ENCODE measurements at regions not wholly inside any gene's neighbourhood (a gene's known extent, or its start where the extent isn't known, plus 50 kb on each side); places are given as distances from the start of the nearest gene placed in this dataset.

GRCh38 chr4:126742885-126743284, 889.9 kb upstream of the INTU start:
- Histone ChIP-seq H3K4me1 (peaks cover 0 to 4% (median 0%) of the 10 kb centered on the region in 3 donors), H3K4me3 (no peak overlapping the region), H3K27ac (no peak overlapping the region), H3K9me3 (peaks cover 0 to 6% (median 0%) of the 10 kb centered on the region in 3 donors), H3K27me3 (no peaks in the 10 kb centered on the region), H3K36me3 (no peaks in the 10 kb centered on the region)
- TF ChIP-seq POLR2AphosphoS5 (IDR thresholded peaks at IDR 0.05), result no peak
- no peak for TF ChIP-seq POLR2A (IDR thresholded peaks at IDR 0.05)
- no peak for TF ChIP-seq CTCF (IDR thresholded peaks at IDR 0.05)
- TF ChIP-seq EP300 (IDR thresholded peaks at IDR 0.05), result no peak
- 100% methylated on average over 1 of the region's 1 CpG for WGBS, 2 donors (ENCODE audit: low coverage in 1 of 2)
- no peak for ATAC-seq

- H3K4me3 ChIP-seq, result no peak overlapping the region
- H3K27me3 ChIP-seq, result no peaks in the 10 kb centered on the region
- WGBS, 2 donors (ENCODE audit: low coverage in 1 of 2), result 74 to 91% methylated on average over 3 of the region's 3 CpGs
- H3K9me3 ChIP-seq, result peaks cover 0 to 6% (median 0%) of the 10 kb centered on the region in 3 donors
- TF ChIP-seq POLR2A (IDR thresholded peaks at IDR 0.05) (no peak), POLR2AphosphoS5 (IDR thresholded peaks at IDR 0.05) (no peak), EP300 (IDR thresholded peaks at IDR 0.05) (no peak), CTCF (IDR thresholded peaks at IDR 0.05) (no peak)
- no peak for ATAC-seq
- no peak overlapping the region for H3K27ac ChIP-seq
- H3K36me3 ChIP-seq, result no peaks in the 10 kb centered on the region
- no peaks in the 10 kb centered on the region for H3K4me1 ChIP-seq
These were observed 884.0 kb upstream of the INTU start for GRCh38 chr4:126748736-126749135.

GRCh38 chr4:126750723-126751122, 882.0 kb upstream of the INTU start:
- H3K36me3 ChIP-seq, result no peaks in the 10 kb centered on the region
- WGBS, 2 donors (ENCODE audit: low coverage in 1 of 2), result 24 to 28% methylated on average over 2 of the region's 2 CpGs
- no peak overlapping the region for H3K4me3 ChIP-seq
- H3K9me3 ChIP-seq, result peaks cover 0 to 1% (median 0%) of the 10 kb centered on the region in 3 donors
- no peaks in the 10 kb centered on the region for H3K27me3 ChIP-seq
- TF ChIP-seq POLR2AphosphoS5 (IDR thresholded peaks at IDR 0.05) (no peak), CTCF (IDR thresholded peaks at IDR 0.05) (no peak), POLR2A (IDR thresholded peaks at IDR 0.05) (no peak), EP300 (IDR thresholded peaks at IDR 0.05) (no peak)
- no peak overlapping the region for H3K27ac ChIP-seq
- peaks cover 0 to 8% (median 0%) of the 10 kb centered on the region in 3 donors for H3K4me1 ChIP-seq
- ATAC-seq, result no peak

- TF ChIP-seq EP300 (IDR thresholded peaks at IDR 0.05) (no peak), CTCF (IDR thresholded peaks at IDR 0.05) (no peak), POLR2A (IDR thresholded peaks at IDR 0.05) (no peak), POLR2AphosphoS5 (IDR thresholded peaks at IDR 0.05) (no peak)
- no peak for ATAC-seq
- Histone ChIP-seq H3K36me3 (no peaks in the 10 kb centered on the region), H3K9me3 (no peaks in the 10 kb centered on the region), H3K4me3 (no peak overlapping the region), H3K27me3 (no peaks in the 10 kb centered on the region), H3K27ac (no peak overlapping the region), H3K4me1 (peaks cover 0 to 19% (median 0%) of the 10 kb centered on the region in 3 donors)
- WGBS, 2 donors (ENCODE audit: low coverage in 1 of 2), result 82 to 100% methylated on average over 1 to 5 of the region's 5 CpGs
These were observed 880.6 kb upstream of the INTU start for GRCh38 chr4:126752126-126752525.

GRCh38 chr4:126752702-126753101, 880.1 kb upstream of the INTU start:
- Histone ChIP-seq H3K4me1 (peaks cover 0 to 24% (median 0%) of the 10 kb centered on the region in 3 donors), H3K9me3 (no peaks in the 10 kb centered on the region), H3K4me3 (no peak overlapping the region), H3K27ac (no peak overlapping the region), H3K36me3 (no peaks in the 10 kb centered on the region), H3K27me3 (no peaks in the 10 kb centered on the region)
- WGBS, 2 donors (ENCODE audit: low coverage in 1 of 2), result 76% methylated on average over 4 of the region's 4 CpGs; no CpG with 5 or more reads in 1 of the 2 donors
- TF ChIP-seq EP300 (IDR thresholded peaks at IDR 0.05) (no peak), POLR2AphosphoS5 (IDR thresholded peaks at IDR 0.05) (no peak), CTCF (IDR thresholded peaks at IDR 0.05) (no peak), POLR2A (IDR thresholded peaks at IDR 0.05) (no peak)
- ATAC-seq, result no peak
